HEK293T (cell line): ENCODE measurements at regions not wholly inside any gene's neighbourhood (a gene's known extent, or its start where the extent isn't known, plus 50 kb on each side); places are given as distances from the start of the nearest gene placed in this dataset.

ENCODE experiments used
- BHLHE40 ChIP-seq: fragments of 450-650 bp; IDR thresholded peaks from 2 replicates; pipeline ENCODE4 v1.6.1; 2016; ENCODE audit warnings: mild to moderate bottlenecking, moderate library complexity, borderline replicate concordance
- CTBP1 ChIP-seq: fragments of 450-650 bp; IDR thresholded peaks from 2 replicates; pipeline ENCODE4 v1.6.1; 2016; ENCODE audit warnings: borderline replicate concordance
- FOXA1 ChIP-seq: fragments of 450-650 bp; IDR thresholded peaks from 2 replicates; pipeline ENCODE4 v1.6.1; 2016; ENCODE audit warnings: mild to moderate bottlenecking
- FOXK2 ChIP-seq: fragments of 450-650 bp; IDR thresholded peaks from 2 replicates; pipeline ENCODE4 v1.6.1; 2016; ENCODE audit warnings: mild to moderate bottlenecking
- HDGF ChIP-seq: fragments of 450-650 bp; IDR thresholded peaks from 2 replicates; pipeline ENCODE4 v1.6.1; 2017; ENCODE audit warnings: antibody characterized with exemption, borderline replicate concordance

DNA sequence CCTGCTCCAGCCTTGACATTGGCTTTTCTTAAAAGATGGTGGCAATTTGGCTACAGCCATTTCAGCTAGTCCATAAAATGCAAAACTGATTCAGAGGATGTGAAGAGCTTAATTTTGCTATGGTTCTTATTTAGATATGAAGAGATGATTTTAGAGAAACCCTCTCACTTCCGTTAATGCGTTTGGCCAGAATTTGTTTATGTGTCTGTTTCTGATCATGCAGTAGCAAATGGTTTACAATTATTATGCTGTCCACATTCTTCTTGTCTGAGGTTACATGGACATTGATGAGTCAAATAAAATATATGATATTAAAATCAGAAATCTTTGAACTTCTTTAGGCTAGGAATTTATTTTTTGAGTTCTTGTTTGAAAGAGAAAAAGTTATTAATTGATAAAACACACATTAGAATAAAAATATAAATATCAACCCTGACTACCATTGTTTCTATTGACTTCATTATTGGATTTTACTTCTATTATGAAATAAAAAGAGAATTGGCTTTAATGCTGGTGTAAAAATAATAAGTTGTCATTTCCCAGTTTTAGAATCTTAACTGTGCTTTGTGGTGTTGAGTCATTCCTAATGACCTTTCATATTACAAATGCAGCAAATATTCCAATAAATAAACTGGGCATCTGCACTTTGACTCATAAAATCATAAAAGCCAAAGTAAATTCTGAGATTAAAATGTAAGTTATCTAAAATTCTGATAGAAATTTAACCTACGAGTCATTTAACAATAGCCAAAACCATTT is 1286.0 kb upstream of the GJE1 start:
- TF ChIP-seq FOXA1 (no peak), CTBP1 (no peak), BHLHE40 (no peak), HDGF (no peak), FOXK2 (no peak)
